HL-60 (cell line): ENCODE measurements at regions not wholly inside any gene's neighbourhood (a gene's known extent, or its start where the extent isn't known, plus 50 kb on each side); places are given as distances from the start of the nearest gene placed in this dataset.

Experiments
- DNase-seq, 2 experiments: peaks; one replicate each; pipeline ENCODE4 v3.0.0-alpha.2; 2010 to 2020; ENCODE audit warnings: low read depth in 1 of 2, low spot score in 1 of 2
- H3K27ac ChIP-seq: fragments of 250-450 bp; sonication (Bioruptor Pico); replicated peaks from 2 replicates; pipeline ENCODE4 v1.5.1; 2020; ENCODE audit warnings: mild to moderate bottlenecking, moderate library complexity
- H3K27me3 ChIP-seq: fragments of 250-450 bp; sonication (Bioruptor Pico); 2 replicates; pipeline ENCODE4 v1.5.1; 2021; ENCODE audit warnings: mild to moderate bottlenecking, moderate library complexity; ENCODE audit not compliant: insufficient read depth, poor library complexity, severe bottlenecking
- H3K4me3 ChIP-seq: replicated peaks from 2 replicates; pipeline ENCODE4 v1.5.1; 2011; ENCODE audit warnings: mild to moderate bottlenecking, control low read depth, low read length; ENCODE audit not compliant: insufficient read depth
- GABPA ChIP-seq: IDR thresholded peaks from 2 replicates; pipeline ENCODE4 v1.6.1; 2012; ENCODE audit warnings: low read depth
- POLR2AphosphoS5 ChIP-seq: IDR thresholded peaks from 2 replicates; pipeline ENCODE4 v1.6.1; 2012; ENCODE audit warnings: low read depth
- SPI1 ChIP-seq: IDR thresholded peaks from 2 replicates; pipeline ENCODE4 v1.6.1; 2012; ENCODE audit warnings: low read depth, mild to moderate bottlenecking, borderline replicate concordance
- TF ChIP-seq, protein P1 (sequence below): IDR thresholded peaks from one replicate; pipeline ENCODE4 v1.5.1; 2011; ENCODE audit warnings: low read length, control low read depth, inconsistent platforms; ENCODE audit not compliant: insufficient read depth
- TF ChIP-seq, protein P2 (sequence below): IDR thresholded peaks from 2 replicates; pipeline ENCODE4 v1.6.1; 2012; ENCODE audit warnings: low read depth; ENCODE audit not compliant: insufficient replicate concordance

DNA sequence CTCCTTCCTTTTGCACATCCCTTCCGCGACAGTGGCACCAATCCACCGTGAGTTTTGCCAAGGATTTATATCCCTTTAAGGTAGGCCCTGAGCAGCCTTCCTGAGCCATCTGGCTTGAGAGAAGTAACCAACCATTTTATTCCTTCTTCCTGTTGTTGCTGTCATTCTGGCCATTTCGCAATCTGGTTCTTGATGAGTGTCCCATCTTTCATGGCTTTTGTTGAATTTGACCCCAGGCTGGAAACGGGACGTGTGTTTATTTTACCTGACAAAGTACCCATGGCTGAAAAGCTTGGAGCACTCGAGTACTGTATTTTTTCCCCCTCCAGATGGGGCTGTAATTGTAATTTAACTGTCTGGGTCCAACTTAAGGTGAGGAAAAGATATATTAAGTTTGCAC is 173.4 kb downstream of the WNT5A start:
- Histone ChIP-seq H3K4me3 (no peak overlapping the region), H3K27ac (no peak overlapping the region), H3K27me3 (peaks cover 2% of the 10 kb centered on the region)
- no peak for DNase-seq
- TF ChIP-seq GABPA (no peak), SPI1 (no peak), POLR2AphosphoS5 (no peak)
- TF ChIP-seq, protein P1, sequence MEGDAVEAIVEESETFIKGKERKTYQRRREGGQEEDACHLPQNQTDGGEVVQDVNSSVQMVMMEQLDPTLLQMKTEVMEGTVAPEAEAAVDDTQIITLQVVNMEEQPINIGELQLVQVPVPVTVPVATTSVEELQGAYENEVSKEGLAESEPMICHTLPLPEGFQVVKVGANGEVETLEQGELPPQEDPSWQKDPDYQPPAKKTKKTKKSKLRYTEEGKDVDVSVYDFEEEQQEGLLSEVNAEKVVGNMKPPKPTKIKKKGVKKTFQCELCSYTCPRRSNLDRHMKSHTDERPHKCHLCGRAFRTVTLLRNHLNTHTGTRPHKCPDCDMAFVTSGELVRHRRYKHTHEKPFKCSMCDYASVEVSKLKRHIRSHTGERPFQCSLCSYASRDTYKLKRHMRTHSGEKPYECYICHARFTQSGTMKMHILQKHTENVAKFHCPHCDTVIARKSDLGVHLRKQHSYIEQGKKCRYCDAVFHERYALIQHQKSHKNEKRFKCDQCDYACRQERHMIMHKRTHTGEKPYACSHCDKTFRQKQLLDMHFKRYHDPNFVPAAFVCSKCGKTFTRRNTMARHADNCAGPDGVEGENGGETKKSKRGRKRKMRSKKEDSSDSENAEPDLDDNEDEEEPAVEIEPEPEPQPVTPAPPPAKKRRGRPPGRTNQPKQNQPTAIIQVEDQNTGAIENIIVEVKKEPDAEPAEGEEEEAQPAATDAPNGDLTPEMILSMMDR: no peak
- TF ChIP-seq, protein P2, sequence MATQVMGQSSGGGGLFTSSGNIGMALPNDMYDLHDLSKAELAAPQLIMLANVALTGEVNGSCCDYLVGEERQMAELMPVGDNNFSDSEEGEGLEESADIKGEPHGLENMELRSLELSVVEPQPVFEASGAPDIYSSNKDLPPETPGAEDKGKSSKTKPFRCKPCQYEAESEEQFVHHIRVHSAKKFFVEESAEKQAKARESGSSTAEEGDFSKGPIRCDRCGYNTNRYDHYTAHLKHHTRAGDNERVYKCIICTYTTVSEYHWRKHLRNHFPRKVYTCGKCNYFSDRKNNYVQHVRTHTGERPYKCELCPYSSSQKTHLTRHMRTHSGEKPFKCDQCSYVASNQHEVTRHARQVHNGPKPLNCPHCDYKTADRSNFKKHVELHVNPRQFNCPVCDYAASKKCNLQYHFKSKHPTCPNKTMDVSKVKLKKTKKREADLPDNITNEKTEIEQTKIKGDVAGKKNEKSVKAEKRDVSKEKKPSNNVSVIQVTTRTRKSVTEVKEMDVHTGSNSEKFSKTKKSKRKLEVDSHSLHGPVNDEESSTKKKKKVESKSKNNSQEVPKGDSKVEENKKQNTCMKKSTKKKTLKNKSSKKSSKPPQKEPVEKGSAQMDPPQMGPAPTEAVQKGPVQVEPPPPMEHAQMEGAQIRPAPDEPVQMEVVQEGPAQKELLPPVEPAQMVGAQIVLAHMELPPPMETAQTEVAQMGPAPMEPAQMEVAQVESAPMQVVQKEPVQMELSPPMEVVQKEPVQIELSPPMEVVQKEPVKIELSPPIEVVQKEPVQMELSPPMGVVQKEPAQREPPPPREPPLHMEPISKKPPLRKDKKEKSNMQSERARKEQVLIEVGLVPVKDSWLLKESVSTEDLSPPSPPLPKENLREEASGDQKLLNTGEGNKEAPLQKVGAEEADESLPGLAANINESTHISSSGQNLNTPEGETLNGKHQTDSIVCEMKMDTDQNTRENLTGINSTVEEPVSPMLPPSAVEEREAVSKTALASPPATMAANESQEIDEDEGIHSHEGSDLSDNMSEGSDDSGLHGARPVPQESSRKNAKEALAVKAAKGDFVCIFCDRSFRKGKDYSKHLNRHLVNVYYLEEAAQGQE: no peak

DNA sequence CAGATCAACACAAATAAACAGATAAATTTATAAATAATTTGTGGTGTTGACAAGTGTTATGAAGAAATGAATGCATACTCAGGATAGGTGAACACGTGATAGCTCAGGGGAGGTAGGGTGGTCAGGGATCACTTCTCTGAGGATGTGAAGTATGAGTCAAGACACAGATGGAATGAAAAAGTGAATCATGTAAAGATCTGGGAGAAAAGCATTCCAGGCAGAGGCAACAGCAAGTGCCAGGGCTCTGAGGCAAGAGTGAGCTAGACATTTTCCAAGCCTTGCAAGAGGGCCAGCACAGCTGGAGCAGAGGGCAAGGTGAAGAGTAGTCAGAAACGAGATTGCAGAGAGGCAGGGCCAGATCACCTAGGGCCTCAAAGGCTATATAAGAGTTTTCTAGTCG is 177.8 kb downstream of the WNT5A start:
- no peak for TF ChIP-seq GABPA
- no peak for TF ChIP-seq SPI1
- TF ChIP-seq, protein P2: no peak
- TF ChIP-seq, protein P1: no peak
- TF ChIP-seq POLR2AphosphoS5: no peak

DNA sequence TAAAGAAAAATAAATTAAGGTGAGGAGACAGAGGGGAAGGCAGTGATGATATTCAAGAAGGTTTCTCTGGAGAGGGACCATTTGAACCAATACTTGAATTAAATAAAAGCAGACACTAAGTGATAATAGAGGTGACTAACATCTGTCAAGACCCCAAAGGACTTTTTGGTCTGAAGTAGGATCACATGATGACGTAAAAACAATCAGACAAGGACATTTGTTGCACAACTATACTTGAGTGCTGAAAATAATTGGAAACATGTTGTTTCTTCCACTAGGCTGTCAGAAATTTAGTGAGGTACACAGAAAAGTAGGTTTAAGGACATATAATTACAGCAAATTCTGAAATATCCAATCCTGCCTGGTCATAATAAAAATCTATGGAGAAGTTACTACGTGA is 179.5 kb downstream of the WNT5A start:
- no peak for DNase-seq
- H3K27ac ChIP-seq: no peak overlapping the region
- TF ChIP-seq, protein P2: no peak
- no peak for TF ChIP-seq GABPA
- TF ChIP-seq, protein P1: no peak
- no peak for TF ChIP-seq SPI1
- TF ChIP-seq POLR2AphosphoS5: no peak
- no peak overlapping the region for H3K4me3 ChIP-seq
- peaks cover 4% of the 10 kb centered on the region for H3K27me3 ChIP-seq

More for the DNA sequence above, 177.8 kb downstream of the WNT5A start:
- H3K27me3 ChIP-seq: peaks cover 4% of the 10 kb centered on the region
- no peak overlapping the region for H3K4me3 ChIP-seq
- H3K27ac ChIP-seq: no peak overlapping the region
- no peak for DNase-seq
